K562 (cell line): ENCODE measurements at regions not wholly inside any gene's neighbourhood (a gene's known extent, or its start where the extent isn't known, plus 50 kb on each side); places are given as distances from the start of the nearest gene placed in this dataset.

Source experiments
- ATAC-seq: fragments of 200-7000 bp; cut with Tn5 transposase; 3 replicates; pipeline ENCODE4 v1.9.1; 2020; ENCODE audit warnings: moderate library complexity
- BruUV-seq: library from RNA; stranded (reverse); fragments of 400-500 nt; replicated peaks from 2 replicates; lab custom pipeline; 2021; lab: Mats Ljungman, UMichigan
- CTCF ChIA-PET: fragments of 300-600 bp; formaldehyde crosslinking; extraction: SDS; loops from one replicate; lab custom pipeline; 2021; ENCODE audit warnings: low intra/inter-chr PET ratio; lab: Yijun Ruan, JAX
- POLR2A ChIA-PET: fragments of 300-600, 350-650 bp; sonication (Branson Sonifier 250); formaldehyde crosslinking; extraction: SDS; loops from one replicate; lab custom pipeline; 2021; ENCODE audit warnings: antibody characterized with exemption, inconsistent platforms; lab: Yijun Ruan, JAX
- DNase-seq, 4 experiments: peaks; one replicate each; pipeline versions ENCODE4 v3.0.0 to v3.0.0-alpha.2; 2011 to 2018; ENCODE audit warnings: low spot score in 3 of 4, mixed read lengths in 3 of 4; ENCODE audit errors: extremely low read depth in 1 of 4
- FAIRE-seq: peaks from 2 replicates; lab custom pipeline; 2011; peaks lifted over from hg19 to GRCh38; lab: Jason Lieb, UNC
- H2AFZ ChIP-seq: 2 replicates; pipeline ENCODE4 v1.6.0; 2011; ENCODE audit warnings: low read depth, low read length, control low read depth, inconsistent platforms
- H3K27ac ChIP-seq: fragments of 200-600 bp; 3 replicates; pipeline ENCODE4 v1.8.0; 2011; ENCODE audit warnings: low read depth, mild to moderate bottlenecking, control low read depth, inconsistent platforms, low read length, moderate library complexity, mixed read lengths; ENCODE audit errors: extremely low read depth
- H3K27me3 ChIP-seq, 2 experiments: fragments of 300-600 bp in 1 of 2; 2 replicates in 1 of 2; 3 replicates in 1 of 2; pipeline versions ENCODE4 v1.6.0 to v1.8.0; 2011; ENCODE audit warnings: inconsistent platforms in 2 of 2, low read length in 2 of 2, mild to moderate bottlenecking in 1 of 2, mixed read lengths in 1 of 2, moderate library complexity in 1 of 2; ENCODE audit not compliant: control insufficient read depth in 2 of 2, insufficient read depth in 2 of 2
- H3K36me3 ChIP-seq: fragments of 300-600 bp; 3 replicates; pipeline ENCODE4 v1.8.0; 2011; ENCODE audit warnings: mild to moderate bottlenecking, low read length, inconsistent platforms; ENCODE audit not compliant: control insufficient read depth, insufficient read depth
- H3K4me1 ChIP-seq, 2 experiments: fragments of 200-600 bp in 1 of 2; replicated peaks in 1 of 2; 2 replicates in 1 of 2; 3 replicates in 1 of 2; pipeline versions ENCODE4 v1.5.1 to v1.8.0; 2011; ENCODE audit warnings: inconsistent platforms in 2 of 2, low read length in 2 of 2, mild to moderate bottlenecking in 1 of 2, mixed read lengths in 1 of 2, moderate library complexity in 1 of 2; ENCODE audit not compliant: control insufficient read depth in 2 of 2, insufficient read depth in 2 of 2
- H3K4me2 ChIP-seq: 2 replicates; pipeline ENCODE4 v1.6.1; 2011; ENCODE audit warnings: low read length, control low read depth, inconsistent platforms, mixed read lengths; ENCODE audit not compliant: insufficient read depth
- H3K4me3 ChIP-seq: fragments of 200-600 bp; sonication (generic), shearing (Covaris generic); 2 replicates; pipeline ENCODE4 v1.5.1; 2016; ENCODE audit warnings: control low read depth, inconsistent platforms
- H3K79me2 ChIP-seq: fragments of 200-600 bp; 3 replicates; pipeline ENCODE4 v1.8.0; 2011; ENCODE audit warnings: low read length, inconsistent platforms; ENCODE audit not compliant: control insufficient read depth, insufficient read depth
- H3K9ac ChIP-seq, 2 experiments: 2 replicates each; pipeline versions ENCODE4 v1.6.0 to v1.6.1; 2011; ENCODE audit warnings: low read depth in 2 of 2, low read length in 2 of 2, control low read depth in 1 of 2, inconsistent platforms in 1 of 2, mild to moderate bottlenecking in 1 of 2, mixed read lengths in 1 of 2; ENCODE audit not compliant: insufficient read depth in 1 of 2
- H3K9me1 ChIP-seq: one replicate; pipeline ENCODE4 v1.6.0; 2011; ENCODE audit warnings: inconsistent platforms, mild to moderate bottlenecking, low read length, moderate library complexity; ENCODE audit not compliant: control insufficient read depth, insufficient read depth
- H3K9me3 ChIP-seq: replicated peaks from 2 replicates; pipeline ENCODE4 v1.5.1; 2011; ENCODE audit warnings: low read depth, low read length, inconsistent platforms; ENCODE audit not compliant: control insufficient read depth, insufficient read depth
- H4K20me1 ChIP-seq: replicated peaks from 2 replicates; pipeline ENCODE4 v1.6.1; 2011; ENCODE audit warnings: low read length, inconsistent platforms, mixed read lengths; ENCODE audit not compliant: control insufficient read depth, insufficient read depth
- ARHGAP35 ChIP-seq: fragments of 450-650 bp; IDR thresholded peaks from 2 replicates; pipeline ENCODE4 v1.6.1; 2018; ENCODE audit not compliant: partially characterized antibody
- ELF1 ChIP-seq: fragments of 200-800 bp; sonication (Bioruptor generic); IDR thresholded peaks from 2 replicates; pipeline ENCODE4 v1.6.1; 2016; ENCODE audit warnings: missing genetic modification characterization, missing compliant biosample characterization
- ERF ChIP-seq: fragments of 450-650 bp; formaldehyde crosslinking; IDR thresholded peaks from 2 replicates; pipeline ENCODE4 v1.4.0; 2020; ENCODE audit warnings: mild to moderate bottlenecking, mixed read lengths
- FOXA1 ChIP-seq: fragments of 450-650 bp; IDR thresholded peaks from 2 replicates; pipeline ENCODE4 v1.6.1; 2016; ENCODE audit warnings: mild to moderate bottlenecking, borderline replicate concordance
- FOXJ3 ChIP-seq: sonication (generic); formaldehyde crosslinking; IDR thresholded peaks from 2 replicates; pipeline ENCODE4 v1.4.0; 2020; ENCODE audit warnings: mild to moderate bottlenecking, missing genetic modification reagents
- GABPB2 ChIP-seq: fragments of 250-450 bp; sonication (Bioruptor Pico); conservative IDR thresholded peaks from 2 replicates; pipeline ENCODE4 v1.5.1; 2021; ENCODE audit warnings: mild to moderate bottlenecking
- HIVEP1 ChIP-seq: fragments of 250-450 bp; sonication (Bioruptor Pico); IDR thresholded peaks from 2 replicates; pipeline ENCODE4 v1.4.0; 2020; ENCODE audit warnings: mild to moderate bottlenecking
- MAFG ChIP-seq: fragments of 450-650 bp; conservative IDR thresholded peaks from 2 replicates; pipeline ENCODE4 v1.6.1; 2016; ENCODE audit warnings: missing genetic modification characterization, missing compliant biosample characterization
- NFE2 ChIP-seq: IDR thresholded peaks from 2 replicates; pipeline ENCODE4 v1.6.1; 2014; ENCODE audit warnings: antibody characterized with exemption, low read depth
- NRF1 ChIP-seq, 2 experiments: fragments of 450-650 bp; IDR thresholded peaks in 1 of 2; conservative IDR thresholded peaks in 1 of 2; 2 replicates each; pipeline ENCODE4 v1.6.1; 2014; ENCODE audit warnings: mild to moderate bottlenecking in 2 of 2
- SMARCA5 ChIP-seq: fragments of 450-650 bp; IDR thresholded peaks from 2 replicates; pipeline ENCODE4 v1.6.1; 2016
- SMC3 ChIP-seq: conservative IDR thresholded peaks from 2 replicates; pipeline ENCODE4 v1.6.1; 2011; ENCODE audit warnings: low read depth, low read length, improper control_type of control experiment; ENCODE audit not compliant: insufficient read depth
- TRIM28 ChIP-seq: fragments of 450-650 bp; IDR thresholded peaks from 2 replicates; pipeline ENCODE4 v1.6.1; 2017
- ZNF347 ChIP-seq: fragments of 450-650 bp; formaldehyde crosslinking; IDR thresholded peaks from 2 replicates; pipeline ENCODE4 v1.4.0; 2020; ENCODE audit warnings: low read depth, mild to moderate bottlenecking, moderate library complexity
- WGBS: fragments of 100-300 bp; shearing (Covaris generic); methylation state at CpG from one replicate; pipeline ENCODE4 v1.1.6; 2016; ENCODE audit warnings: low coverage, mixed read lengths; ENCODE audit not compliant: insufficient coverage; ENCODE audit errors: missing lambda C conversion rate; 5-methylcytosine and 5-hydroxymethylcytosine counted together
- in situ Hi-C: fragments of 300-500 bp; cut with MboI; formaldehyde crosslinking; loops from 4 replicates; pipeline ENCODE4 v1.15.0; 2018; ENCODE audit warnings: inconsistent platforms, mixed read lengths
- intact Hi-C: fragments of 100-400 bp; cut with micrococcal nuclease; formaldehyde crosslinking; loops from 2 replicates; pipeline ENCODE4 v1.14.2; 2022
- TF ChIP-seq, protein P1 (sequence below): fragments of 250-450 bp; sonication (Bioruptor Pico); IDR thresholded peaks from 2 replicates; pipeline ENCODE4 v1.5.0; 2020; ENCODE audit warnings: mild to moderate bottlenecking
- TF ChIP-seq, protein P2 (sequence below): fragments of 200-800 bp; sonication (Bioruptor generic); IDR thresholded peaks from 2 replicates; pipeline ENCODE4 v1.6.1; 2017; ENCODE audit warnings: missing genetic modification characterization, missing compliant biosample characterization
- TF ChIP-seq, protein P3 (sequence below): fragments of 450-650 bp; IDR thresholded peaks from 2 replicates; pipeline ENCODE4 v1.6.1; 2017; ENCODE audit warnings: mild to moderate bottlenecking, moderate library complexity

DNA sequence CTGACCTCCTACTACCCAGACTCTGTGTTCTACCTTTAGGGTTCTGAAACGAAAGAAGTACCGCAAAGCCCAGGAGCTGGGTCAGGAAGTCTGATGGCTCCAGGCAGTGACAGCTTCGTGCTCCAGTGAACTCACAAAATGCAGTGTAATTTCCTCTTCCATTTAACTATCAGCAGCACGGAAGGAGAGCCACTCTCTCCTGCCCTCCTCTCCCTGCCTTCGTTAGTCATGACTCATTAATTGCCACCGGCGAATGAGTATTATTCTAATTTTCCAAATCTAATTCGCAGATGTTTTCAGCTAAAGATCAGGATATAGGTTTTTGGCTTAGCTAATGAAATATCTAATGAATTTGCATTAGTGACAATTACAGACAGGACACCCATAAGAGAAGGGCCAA lies 1262.0 kb downstream of the TYW1 start:
- Histone ChIP-seq H3K9me3 (no peaks in the 10 kb centered on the region), H3K4me3 (no peak overlapping the region), H3K4me1 (no peaks in the 10 kb centered on the region), H4K20me1 (no peaks in the 10 kb centered on the region), H3K79me2 (no peaks in the 10 kb centered on the region), H3K9me1 (no peaks in the 10 kb centered on the region), H3K27ac (no peak overlapping the region), H2AFZ (no peak overlapping the region), H3K4me2 (no peak overlapping the region), H3K27me3 (no peaks in the 10 kb centered on the region), H3K36me3 (no peaks in the 10 kb centered on the region), H3K9ac (no peak overlapping the region)
- POLR2A ChIA-PET = no interaction called here
- intact Hi-C loops = no loop called here
- WGBS = 1% methylated on average over 8 of the region's 8 CpGs
- CTCF ChIA-PET = no interaction called here
- no TSS peak for BruUV-seq
- no peak for DNase-seq
- no peak for TF ChIP-seq SMC3
- TF ChIP-seq ELF1 (tag) = no peak
- no peak for TF ChIP-seq MAFG
- TF ChIP-seq, protein P1, sequence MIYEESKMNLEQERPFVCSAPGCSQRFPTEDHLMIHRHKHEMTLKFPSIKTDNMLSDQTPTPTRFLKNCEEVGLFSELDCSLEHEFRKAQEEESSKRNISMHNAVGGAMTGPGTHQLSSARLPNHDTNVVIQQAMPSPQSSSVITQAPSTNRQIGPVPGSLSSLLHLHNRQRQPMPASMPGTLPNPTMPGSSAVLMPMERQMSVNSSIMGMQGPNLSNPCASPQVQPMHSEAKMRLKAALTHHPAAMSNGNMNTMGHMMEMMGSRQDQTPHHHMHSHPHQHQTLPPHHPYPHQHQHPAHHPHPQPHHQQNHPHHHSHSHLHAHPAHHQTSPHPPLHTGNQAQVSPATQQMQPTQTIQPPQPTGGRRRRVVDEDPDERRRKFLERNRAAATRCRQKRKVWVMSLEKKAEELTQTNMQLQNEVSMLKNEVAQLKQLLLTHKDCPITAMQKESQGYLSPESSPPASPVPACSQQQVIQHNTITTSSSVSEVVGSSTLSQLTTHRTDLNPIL = no peak
- TF ChIP-seq ERF (CRISPR knock-in tag) = no peak
- TF ChIP-seq TRIM28 = no peak
- no peak for TF ChIP-seq NRF1 (conservative IDR thresholded peaks at IDR 0.05 in 1 of 2, IDR thresholded peaks at IDR 0.05 in 1 of 2)
- TF ChIP-seq, protein P2, sequence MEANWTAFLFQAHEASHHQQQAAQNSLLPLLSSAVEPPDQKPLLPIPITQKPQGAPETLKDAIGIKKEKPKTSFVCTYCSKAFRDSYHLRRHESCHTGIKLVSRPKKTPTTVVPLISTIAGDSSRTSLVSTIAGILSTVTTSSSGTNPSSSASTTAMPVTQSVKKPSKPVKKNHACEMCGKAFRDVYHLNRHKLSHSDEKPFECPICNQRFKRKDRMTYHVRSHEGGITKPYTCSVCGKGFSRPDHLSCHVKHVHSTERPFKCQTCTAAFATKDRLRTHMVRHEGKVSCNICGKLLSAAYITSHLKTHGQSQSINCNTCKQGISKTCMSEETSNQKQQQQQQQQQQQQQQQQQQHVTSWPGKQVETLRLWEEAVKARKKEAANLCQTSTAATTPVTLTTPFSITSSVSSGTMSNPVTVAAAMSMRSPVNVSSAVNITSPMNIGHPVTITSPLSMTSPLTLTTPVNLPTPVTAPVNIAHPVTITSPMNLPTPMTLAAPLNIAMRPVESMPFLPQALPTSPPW (CRISPR knock-in tag) = no peak
- TF ChIP-seq SMARCA5 = no peak
- TF ChIP-seq ARHGAP35 = no peak
- no peak for TF ChIP-seq GABPB2 (CRISPR knock-in tag)
- TF ChIP-seq, protein P3, sequence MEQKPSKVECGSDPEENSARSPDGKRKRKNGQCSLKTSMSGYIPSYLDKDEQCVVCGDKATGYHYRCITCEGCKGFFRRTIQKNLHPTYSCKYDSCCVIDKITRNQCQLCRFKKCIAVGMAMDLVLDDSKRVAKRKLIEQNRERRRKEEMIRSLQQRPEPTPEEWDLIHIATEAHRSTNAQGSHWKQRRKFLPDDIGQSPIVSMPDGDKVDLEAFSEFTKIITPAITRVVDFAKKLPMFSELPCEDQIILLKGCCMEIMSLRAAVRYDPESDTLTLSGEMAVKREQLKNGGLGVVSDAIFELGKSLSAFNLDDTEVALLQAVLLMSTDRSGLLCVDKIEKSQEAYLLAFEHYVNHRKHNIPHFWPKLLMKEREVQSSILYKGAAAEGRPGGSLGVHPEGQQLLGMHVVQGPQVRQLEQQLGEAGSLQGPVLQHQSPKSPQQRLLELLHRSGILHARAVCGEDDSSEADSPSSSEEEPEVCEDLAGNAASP = no peak
- no peak for TF ChIP-seq ZNF347 (CRISPR knock-in tag)
- no peak for TF ChIP-seq FOXA1
- no peak for TF ChIP-seq FOXJ3 (CRISPR knock-in tag)
- no peak for TF ChIP-seq HIVEP1
- TF ChIP-seq NFE2 = no peak
- no peak for FAIRE-seq
- ATAC-seq = no peak
- in situ Hi-C loops = no loop called here
